Spleen (tissue), 3 donors: ENCODE measurements at regions not wholly inside any gene's neighbourhood (a gene's known extent, or its start where the extent isn't known, plus 50 kb on each side); places are given as distances from the start of the nearest gene placed in this dataset.

Source experiments
- POLR2A ChIP-seq, 3 donors: fragments of 450-650 bp; IDR thresholded peaks; one replicate each; pipeline ENCODE4 v1.5.1; 2017; ENCODE audit warnings: antibody characterized with exemption in 3 of 3, mild to moderate bottlenecking in 1 of 3
- POLR2AphosphoS5 ChIP-seq, 3 donors: sonication (generic); formaldehyde crosslinking; IDR thresholded peaks; one replicate each; pipeline ENCODE4 v1.5.1; 2017; ENCODE audit warnings: antibody characterized with exemption in 3 of 3

- TF ChIP-seq POLR2A (IDR thresholded peaks at IDR 0.05) = no peak
- TF ChIP-seq POLR2AphosphoS5 (IDR thresholded peaks at IDR 0.05) = no peak
These were observed 943.7 kb downstream of the EFNA5 start for GRCh38 chr5:106727071-106727470.
